ENCODE measurements at regions not wholly inside any gene's neighbourhood (a gene's known extent, or its start where the extent isn't known, plus 50 kb on each side); places are given as distances from the start of the nearest gene placed in this dataset.
A peak's percentile ranks its signal among the peaks of the same experiment; 100 is the strongest.

DNA sequence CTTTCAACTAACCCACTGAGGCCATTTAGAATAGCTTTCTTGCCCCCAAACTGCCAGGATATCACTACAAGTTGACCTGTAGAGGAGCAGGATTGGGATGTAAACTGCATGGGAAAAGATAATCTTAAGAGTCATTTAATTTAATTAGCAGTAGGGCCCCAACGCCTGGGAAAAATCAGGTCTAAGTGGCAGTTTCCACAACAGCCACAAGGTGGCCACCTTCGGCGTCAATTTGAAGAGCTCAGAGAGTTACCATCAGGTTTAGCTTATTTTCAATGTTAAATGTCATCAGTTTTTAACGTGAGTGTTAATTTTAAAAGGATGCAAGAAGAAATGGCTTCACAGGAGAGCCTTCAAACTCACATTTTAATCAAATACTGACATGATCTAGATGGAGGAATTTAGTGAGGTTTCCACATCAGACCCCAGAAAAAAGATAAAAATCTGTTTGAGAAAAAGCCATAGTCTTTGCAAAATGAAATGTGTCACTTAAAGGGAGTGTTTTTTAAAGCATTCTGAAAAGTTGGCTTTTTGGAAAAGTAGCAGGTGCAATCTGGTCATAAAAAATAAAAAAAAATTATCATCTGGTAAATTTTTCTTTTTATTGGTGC, 77.3 kb upstream of the UPP2 start:
- Histone ChIP-seq H4K20me1 (ENCODE audit: low read depth, low read length) (no peaks in the 10 kb centered on the region), H3K4me2 (ENCODE audit: low read depth, low read length, poor library complexity, severe bottlenecking) (no peak overlapping the region), H3F3A (ENCODE audit: insufficient read depth) (no peaks in the 10 kb centered on the region), H3K9me3 (ENCODE audit: insufficient read depth, low read length) (no peaks in the 10 kb centered on the region), H3K4me3 (ENCODE audit: insufficient read depth, low read length, poor library complexity, severe bottlenecking) (no peak overlapping the region), H2AFZ (ENCODE audit: low read depth, low read length, severe bottlenecking) (no peak overlapping the region), H3K9me2 (replicated peaks; ENCODE audit: insufficient read depth, low read length) (no peaks in the 10 kb centered on the region), H3K27me3 (ENCODE audit: low read length) (no peaks in the 10 kb centered on the region), H3K9ac (ENCODE audit: low read length) (no peak overlapping the region), H3K79me2 (ENCODE audit: insufficient read depth, low read length) (no peaks in the 10 kb centered on the region), H3K27ac (ENCODE audit: low read depth, low read length) (no peak overlapping the region), H3K36me3 (ENCODE audit: low read length) (no peaks in the 10 kb centered on the region)
- no peak for TF ChIP-seq EZH2phosphoT487 (conservative IDR thresholded peaks at IDR 0.05; ENCODE audit: low read length)
- TF ChIP-seq, protein P1, sequence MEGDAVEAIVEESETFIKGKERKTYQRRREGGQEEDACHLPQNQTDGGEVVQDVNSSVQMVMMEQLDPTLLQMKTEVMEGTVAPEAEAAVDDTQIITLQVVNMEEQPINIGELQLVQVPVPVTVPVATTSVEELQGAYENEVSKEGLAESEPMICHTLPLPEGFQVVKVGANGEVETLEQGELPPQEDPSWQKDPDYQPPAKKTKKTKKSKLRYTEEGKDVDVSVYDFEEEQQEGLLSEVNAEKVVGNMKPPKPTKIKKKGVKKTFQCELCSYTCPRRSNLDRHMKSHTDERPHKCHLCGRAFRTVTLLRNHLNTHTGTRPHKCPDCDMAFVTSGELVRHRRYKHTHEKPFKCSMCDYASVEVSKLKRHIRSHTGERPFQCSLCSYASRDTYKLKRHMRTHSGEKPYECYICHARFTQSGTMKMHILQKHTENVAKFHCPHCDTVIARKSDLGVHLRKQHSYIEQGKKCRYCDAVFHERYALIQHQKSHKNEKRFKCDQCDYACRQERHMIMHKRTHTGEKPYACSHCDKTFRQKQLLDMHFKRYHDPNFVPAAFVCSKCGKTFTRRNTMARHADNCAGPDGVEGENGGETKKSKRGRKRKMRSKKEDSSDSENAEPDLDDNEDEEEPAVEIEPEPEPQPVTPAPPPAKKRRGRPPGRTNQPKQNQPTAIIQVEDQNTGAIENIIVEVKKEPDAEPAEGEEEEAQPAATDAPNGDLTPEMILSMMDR (IDR thresholded peaks at IDR 0.05; ENCODE audit: insufficient read depth, low read length, poor library complexity, severe bottlenecking): peak; percentile 80

DNA sequence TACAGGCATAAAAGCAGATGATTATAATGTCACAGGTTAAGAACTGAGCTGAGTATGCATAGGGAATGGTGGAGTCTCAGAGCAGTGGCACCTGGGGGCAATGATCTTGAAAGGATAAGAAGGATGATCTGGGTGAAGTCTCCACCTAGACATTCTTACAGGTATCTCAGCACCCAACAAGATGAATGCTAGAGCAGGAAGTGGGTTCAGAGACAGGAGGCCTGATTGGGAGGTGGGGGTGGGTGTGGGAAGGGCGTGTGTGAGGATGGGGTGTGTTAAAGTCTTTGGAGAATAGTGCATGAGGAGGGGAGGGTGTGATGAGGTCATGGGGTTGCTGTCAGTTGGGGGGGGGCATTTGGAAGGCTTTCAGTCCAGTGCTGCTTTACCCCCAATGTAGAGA, 78.8 kb upstream of the UPP2 start:
- Histone ChIP-seq H3K79me2 (ENCODE audit: insufficient read depth, low read length) (no peaks in the 10 kb centered on the region), H3K36me3 (ENCODE audit: low read length) (no peaks in the 10 kb centered on the region), H3K4me3 (ENCODE audit: insufficient read depth, low read length, poor library complexity, severe bottlenecking) (no peak overlapping the region), H3K9me2 (replicated peaks; ENCODE audit: insufficient read depth, low read length) (no peaks in the 10 kb centered on the region), H3K27me3 (ENCODE audit: low read length) (no peaks in the 10 kb centered on the region), H3K4me2 (ENCODE audit: low read depth, low read length, poor library complexity, severe bottlenecking) (no peak overlapping the region), H2AFZ (ENCODE audit: low read depth, low read length, severe bottlenecking) (no peak overlapping the region), H3F3A (ENCODE audit: insufficient read depth) (no peaks in the 10 kb centered on the region), H3K27ac (ENCODE audit: low read depth, low read length) (no peak overlapping the region), H3K9me3 (ENCODE audit: insufficient read depth, low read length) (no peaks in the 10 kb centered on the region), H4K20me1 (ENCODE audit: low read depth, low read length) (no peaks in the 10 kb centered on the region), H3K9ac (ENCODE audit: low read length) (no peak overlapping the region)
- TF ChIP-seq EZH2phosphoT487 (conservative IDR thresholded peaks at IDR 0.05; ENCODE audit: low read length): no peak
- TF ChIP-seq, protein P1 (IDR thresholded peaks at IDR 0.05; ENCODE audit: insufficient read depth, low read length, poor library complexity, severe bottlenecking): no peak

DNA sequence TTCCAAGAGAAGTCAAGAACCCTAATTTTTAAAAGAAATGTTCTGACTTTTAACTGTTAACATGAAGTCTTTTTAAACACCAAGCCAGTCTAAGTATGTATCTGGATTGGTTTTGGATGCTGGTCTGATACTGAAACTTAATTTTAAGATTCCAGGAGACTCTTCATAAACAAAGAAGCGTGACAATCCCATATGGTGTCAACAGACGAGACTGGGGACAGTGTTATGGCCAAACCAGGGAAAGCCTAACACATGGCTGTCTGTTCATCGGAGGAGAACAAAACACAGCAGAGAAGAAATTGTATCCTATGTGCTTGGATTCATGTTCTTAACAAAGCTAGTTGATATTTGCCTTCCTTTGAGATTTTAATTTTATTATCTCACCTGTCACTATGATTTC, 80.5 kb upstream of the UPP2 start:
- H3K4me3 ChIP-seq (ENCODE audit: insufficient read depth, low read length, poor library complexity, severe bottlenecking): no peak overlapping the region
- H3K9me2 ChIP-seq (replicated peaks; ENCODE audit: insufficient read depth, low read length): no peaks in the 10 kb centered on the region
- no peak overlapping the region for H3K4me2 ChIP-seq (ENCODE audit: low read depth, low read length, poor library complexity, severe bottlenecking)
- H3K9me3 ChIP-seq (ENCODE audit: insufficient read depth, low read length): no peaks in the 10 kb centered on the region
- TF ChIP-seq, protein P1 (IDR thresholded peaks at IDR 0.05; ENCODE audit: insufficient read depth, low read length, poor library complexity, severe bottlenecking): no peak
- no peak for TF ChIP-seq EZH2phosphoT487 (conservative IDR thresholded peaks at IDR 0.05; ENCODE audit: low read length)
- no peaks in the 10 kb centered on the region for H3K27me3 ChIP-seq (ENCODE audit: low read length)
- no peaks in the 10 kb centered on the region for H3F3A ChIP-seq (ENCODE audit: insufficient read depth)
- H3K27ac ChIP-seq (ENCODE audit: low read depth, low read length): no peak overlapping the region
- H3K36me3 ChIP-seq (ENCODE audit: low read length): no peaks in the 10 kb centered on the region
- no peak overlapping the region for H3K9ac ChIP-seq (ENCODE audit: low read length)
- H2AFZ ChIP-seq (ENCODE audit: low read depth, low read length, severe bottlenecking): no peak overlapping the region
- H3K79me2 ChIP-seq (ENCODE audit: insufficient read depth, low read length): no peaks in the 10 kb centered on the region
- no peaks in the 10 kb centered on the region for H4K20me1 ChIP-seq (ENCODE audit: low read depth, low read length)

Data from SU-DHL-6 (cell line).